ENCODE measurements at regions not wholly inside any gene's neighbourhood (a gene's known extent, or its start where the extent isn't known, plus 50 kb on each side); places are given as distances from the start of the nearest gene placed in this dataset.

- Mint-ChIP-seq H3K4me1 (no peaks in the 10 kb centered on the region), H3K27ac (no peak overlapping the region), H3K9me3 (peaks cover 0 to 4% of the 10 kb centered on the region in 2 donors), H3K4me3 (no peak overlapping the region), H3K27me3 (no peaks in the 10 kb centered on the region)
- ATAC-seq (no peak), DNase-seq (no peak)
Observed at GRCh38 chr20:7586481-7586880, 353.8 kb downstream of the HAO1 start.

DNA sequence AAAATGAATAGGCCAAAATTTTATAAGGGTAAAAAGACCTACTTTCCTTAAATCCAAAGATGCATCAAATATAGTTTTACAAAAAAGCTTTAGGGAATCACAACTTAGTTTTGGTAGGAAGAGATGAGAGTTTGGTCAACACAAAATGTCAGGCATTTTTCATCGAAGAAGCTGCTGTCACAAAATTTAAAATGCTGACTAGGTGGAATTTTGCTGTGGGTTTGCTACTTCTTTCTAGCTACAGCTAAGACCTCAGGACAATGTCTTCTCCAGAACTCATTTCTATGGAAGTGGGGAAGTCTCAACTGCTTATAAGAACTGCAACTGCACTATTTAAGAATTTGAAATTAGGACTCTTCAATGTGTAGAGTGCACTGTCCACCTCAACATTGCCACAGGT lies 351.1 kb downstream of the HAO1 start:
- H3K27ac Mint-ChIP-seq: no peak overlapping the region
- DNase-seq: no peak
- peaks cover 0 to 4% of the 10 kb centered on the region in 2 donors for H3K9me3 Mint-ChIP-seq
- H3K27me3 Mint-ChIP-seq: no peaks in the 10 kb centered on the region
- H3K4me1 Mint-ChIP-seq: no peaks in the 10 kb centered on the region
- H3K4me3 Mint-ChIP-seq: no peak overlapping the region
- ATAC-seq: no peak

- Mint-ChIP-seq H3K4me1 (no peaks in the 10 kb centered on the region), H3K9me3 (peaks cover 6 to 12% of the 10 kb centered on the region in 2 donors), H3K4me3 (no peak overlapping the region), H3K27ac (no peak overlapping the region), H3K27me3 (no peaks in the 10 kb centered on the region)
- DNase-seq: no peak
- ATAC-seq: no peak
Observed at GRCh38 chr20:7596541-7596940, 343.7 kb downstream of the HAO1 start.

GRCh38 chr20:7601431-7601830 lies 338.8 kb downstream of the HAO1 start:
- ATAC-seq: no peak
- H3K4me3 Mint-ChIP-seq: no peak overlapping the region

DNA sequence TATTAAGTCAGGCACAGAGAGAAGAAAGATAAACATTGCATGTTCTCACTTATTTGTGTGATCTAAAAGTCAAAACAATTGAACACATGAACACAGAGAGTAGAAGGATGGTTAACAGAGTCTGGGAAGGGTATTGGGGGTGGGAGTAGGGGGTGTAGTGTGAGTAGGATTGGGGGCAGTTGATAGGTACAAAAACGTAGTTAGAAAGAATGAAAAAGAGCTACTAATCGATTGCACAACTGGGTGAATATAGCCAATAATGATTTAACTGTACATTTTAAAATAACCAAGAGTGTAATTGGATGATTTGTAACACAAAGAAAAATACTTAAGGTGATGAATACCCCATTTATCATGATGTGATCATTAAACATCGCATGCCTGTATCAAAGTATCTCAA lies 333.3 kb downstream of the HAO1 start:
- no peak for ATAC-seq
- Mint-ChIP-seq H3K4me3 (no peak overlapping the region), H3K27me3 (no peaks in the 10 kb centered on the region), H3K27ac (no peak overlapping the region), H3K4me1 (no peaks in the 10 kb centered on the region), H3K9me3 (peaks cover 7 to 16% of the 10 kb centered on the region in 2 donors)
- DNase-seq: no peak

More at GRCh38 chr20:7601431-7601830, 338.8 kb downstream of the HAO1 start:
- H3K27me3 Mint-ChIP-seq: no peaks in the 10 kb centered on the region
- peaks cover 18 to 22% of the 10 kb centered on the region in 2 donors for H3K9me3 Mint-ChIP-seq
- H3K27ac Mint-ChIP-seq: no peak overlapping the region
- DNase-seq: no peak
- no peaks in the 10 kb centered on the region for H3K4me1 Mint-ChIP-seq

DNA sequence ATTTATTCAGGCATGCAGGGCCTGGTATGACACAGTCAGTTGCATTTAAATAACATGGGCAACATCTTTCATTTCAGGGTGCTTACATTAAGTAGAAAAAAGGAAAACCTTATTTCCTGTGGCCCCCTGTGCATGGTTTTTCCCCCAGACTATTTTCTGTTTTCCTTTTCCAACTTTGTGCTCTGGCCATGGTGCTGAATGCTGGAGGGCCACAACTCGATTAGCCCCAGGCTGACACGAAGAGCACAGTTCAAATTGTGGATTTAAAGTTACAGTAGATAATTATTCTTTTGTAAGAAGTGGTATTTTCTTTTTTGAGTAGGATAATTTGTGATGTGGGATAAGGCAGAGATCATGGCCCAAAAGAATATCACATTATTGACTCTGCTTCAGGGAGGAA lies 332.0 kb downstream of the HAO1 start:
- DNase-seq (no peak), ATAC-seq (no peak)
- Mint-ChIP-seq H3K27me3 (no peaks in the 10 kb centered on the region), H3K27ac (no peak overlapping the region), H3K4me1 (no peaks in the 10 kb centered on the region), H3K4me3 (no peak overlapping the region), H3K9me3 (peaks cover 7 to 9% of the 10 kb centered on the region in 2 donors)

- H3K27me3 Mint-ChIP-seq: no peaks in the 10 kb centered on the region
- H3K4me3 Mint-ChIP-seq: no peak overlapping the region
- DNase-seq: no peak
- H3K9me3 Mint-ChIP-seq: peaks cover 7% of the 10 kb centered on the region in 2 donors
- no peak for ATAC-seq
- H3K27ac Mint-ChIP-seq: no peak overlapping the region
- H3K4me1 Mint-ChIP-seq: no peaks in the 10 kb centered on the region
Observed at GRCh38 chr20:7609251-7609650, 331.0 kb downstream of the HAO1 start.

DNA sequence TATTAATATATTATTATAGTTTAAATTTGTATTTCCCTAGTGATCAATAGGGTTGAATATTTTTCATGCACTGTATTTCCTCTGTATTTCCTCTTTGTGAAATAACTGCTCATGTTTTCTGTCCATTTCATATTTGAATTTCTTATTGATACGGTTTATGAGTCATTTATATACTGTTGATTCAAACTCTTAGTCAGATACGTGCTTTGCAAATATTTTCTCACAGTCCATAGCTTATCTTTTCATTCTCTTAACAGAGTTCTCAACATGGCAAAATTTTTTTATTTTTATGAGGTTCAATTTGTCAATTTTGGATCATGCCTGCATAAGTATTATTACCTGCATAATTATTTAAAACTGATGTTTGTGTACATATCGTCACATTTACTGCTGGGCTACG lies 329.6 kb downstream of the HAO1 start:
- no peaks in the 10 kb centered on the region for H3K4me1 Mint-ChIP-seq
- no peaks in the 10 kb centered on the region for H3K27me3 Mint-ChIP-seq
- H3K9me3 Mint-ChIP-seq: peaks cover 4% of the 10 kb centered on the region in 2 donors
- H3K4me3 Mint-ChIP-seq: no peak overlapping the region
- DNase-seq: no peak
- no peak for ATAC-seq
- H3K27ac Mint-ChIP-seq: no peak overlapping the region

DNA sequence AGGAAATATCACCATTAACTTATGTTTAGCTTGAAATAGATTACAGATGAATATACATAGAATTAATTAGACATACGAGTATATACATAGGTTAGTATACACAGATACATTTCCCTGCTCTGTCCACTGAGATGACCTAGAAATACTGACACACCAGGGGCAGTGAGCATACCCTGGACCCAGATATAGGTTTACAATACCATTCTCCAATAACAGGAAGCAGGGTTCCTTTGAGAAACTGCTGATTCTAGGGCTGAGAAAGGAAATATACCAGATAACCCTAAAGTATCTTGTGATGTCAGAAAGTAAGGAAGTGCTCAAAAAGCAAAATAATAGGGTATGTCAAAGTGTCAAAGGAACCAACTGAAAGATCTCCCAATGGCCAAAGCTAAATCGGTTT lies 322.5 kb downstream of the HAO1 start:
- Mint-ChIP-seq H3K27me3 (no peaks in the 10 kb centered on the region), H3K4me3 (no peak overlapping the region), H3K9me3 (peaks cover 3 to 22% of the 10 kb centered on the region in 2 donors), H3K4me1 (no peaks in the 10 kb centered on the region), H3K27ac (no peak overlapping the region)
- DNase-seq: no peak
- no peak for ATAC-seq

GRCh38 chr20:7622399-7622961 lies 317.8 kb downstream of the HAO1 start:
- H3K9me3 Mint-ChIP-seq: peaks cover 11 to 20% of the 10 kb centered on the region in 2 donors
- no peak overlapping the region for H3K27ac Mint-ChIP-seq
- DNase-seq (no peak), ATAC-seq (no peak)
- no peaks in the 10 kb centered on the region for H3K27me3 Mint-ChIP-seq
- H3K4me3 Mint-ChIP-seq: no peak overlapping the region
- no peaks in the 10 kb centered on the region for H3K4me1 Mint-ChIP-seq

GRCh38 chr20:7624886-7625285 lies 315.4 kb downstream of the HAO1 start:
- ATAC-seq (no peak), DNase-seq (no peak)
- Mint-ChIP-seq H3K4me3 (no peak overlapping the region), H3K27me3 (no peaks in the 10 kb centered on the region), H3K4me1 (no peaks in the 10 kb centered on the region), H3K9me3 (peaks cover 8 to 15% of the 10 kb centered on the region in 2 donors), H3K27ac (no peak overlapping the region)

- Mint-ChIP-seq H3K27me3 (no peaks in the 10 kb centered on the region), H3K27ac (no peak overlapping the region), H3K4me1 (no peaks in the 10 kb centered on the region), H3K4me3 (no peak overlapping the region), H3K9me3 (peaks cover 8% of the 10 kb centered on the region in 2 donors)
- DNase-seq (no peak), ATAC-seq (no peak)
Observed at GRCh38 chr20:7627734-7628663, 312.3 kb downstream of the HAO1 start.

- Mint-ChIP-seq H3K27me3 (no peaks in the 10 kb centered on the region), H3K4me1 (no peaks in the 10 kb centered on the region), H3K27ac (no peak overlapping the region), H3K4me3 (no peak overlapping the region), H3K9me3 (peaks cover 15 to 17% of the 10 kb centered on the region in 2 donors)
- ATAC-seq (no peak), DNase-seq (no peak)
Observed at GRCh38 chr20:7629880-7630279, 310.4 kb downstream of the HAO1 start.

DNA sequence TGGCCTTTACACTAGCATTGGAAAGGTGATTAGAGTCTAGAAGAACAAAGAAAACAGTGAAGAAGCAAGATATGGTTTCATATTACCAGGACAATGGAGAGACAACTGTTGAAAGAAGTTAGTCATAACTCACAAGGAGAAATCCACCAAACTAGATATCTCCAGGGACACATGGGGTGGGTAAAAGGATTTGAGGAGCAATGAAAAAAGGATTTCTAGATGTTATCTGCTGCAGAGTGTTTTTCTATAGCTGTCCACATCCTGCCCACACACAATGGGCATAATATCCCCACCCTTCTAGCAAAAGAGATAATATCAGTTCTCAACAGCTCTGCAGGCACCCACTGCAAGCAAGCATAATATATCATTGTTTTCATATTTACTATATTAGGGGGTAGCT lies 303.1 kb downstream of the HAO1 start:
- Mint-ChIP-seq H3K9me3 (peaks cover 7 to 11% of the 10 kb centered on the region in 2 donors), H3K4me1 (no peaks in the 10 kb centered on the region), H3K27me3 (no peaks in the 10 kb centered on the region), H3K27ac (no peak overlapping the region), H3K4me3 (no peak overlapping the region)
- no peak for DNase-seq
- ATAC-seq: no peak

GRCh38 chr20:7650086-7650879 lies 290.0 kb downstream of the HAO1 start:
- no peaks in the 10 kb centered on the region for H3K4me1 Mint-ChIP-seq

DNA sequence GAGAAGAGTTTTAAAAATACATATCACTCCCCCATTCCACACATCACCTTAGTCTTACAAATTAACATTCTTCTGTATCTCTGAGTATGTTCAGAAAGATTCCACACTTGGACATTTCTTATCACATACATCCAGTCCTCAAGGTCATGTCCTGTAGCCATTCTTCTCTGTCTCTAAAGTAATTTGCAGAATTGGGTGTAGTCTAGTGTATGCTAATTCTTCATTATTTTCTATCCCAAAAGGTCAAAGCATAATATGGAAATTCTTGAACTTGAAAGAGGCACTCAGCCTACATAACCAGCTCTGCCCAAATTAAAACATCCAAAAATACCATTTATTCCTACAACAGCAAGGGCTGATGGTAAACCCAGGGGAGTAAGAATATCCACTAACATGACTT lies 286.0 kb downstream of the HAO1 start:
- DNase-seq: no peak
- Mint-ChIP-seq H3K4me3 (no peak overlapping the region), H3K27ac (no peak overlapping the region), H3K27me3 (no peaks in the 10 kb centered on the region), H3K4me1 (no peaks in the 10 kb centered on the region), H3K9me3 (peaks cover 7 to 20% of the 10 kb centered on the region in 2 donors)
- ATAC-seq: no peak

More at GRCh38 chr20:7650086-7650879, 290.0 kb downstream of the HAO1 start:
- Mint-ChIP-seq H3K27me3 (no peaks in the 10 kb centered on the region), H3K9me3 (peaks cover 7 to 24% of the 10 kb centered on the region in 2 donors), H3K27ac (no peak overlapping the region), H3K4me3 (no peak overlapping the region)
- ATAC-seq (no peak), DNase-seq (no peak)
